Smooth muscle cell (in vitro differentiated cells): ENCODE measurements at regions not wholly inside any gene's neighbourhood (a gene's known extent, or its start where the extent isn't known, plus 50 kb on each side); places are given as distances from the start of the nearest gene placed in this dataset.

Experiments used
- DNase-seq: peaks from one replicate; lab custom pipeline; 2025; ENCODE audit not compliant: unreplicated experiment; lab: John Stamatoyannopoulos, UW
- H2AFZ ChIP-seq: fragments of 200-600 bp; sonication (generic); 2 replicates; pipeline ENCODE4 v1.6.0; 2016; ENCODE audit warnings: antibody characterized with exemption, low read depth, mild to moderate bottlenecking
- H3F3A ChIP-seq: fragments of 200-600 bp; sonication (generic); 2 replicates; pipeline ENCODE4 v1.6.0; 2017; ENCODE audit warnings: antibody characterized with exemption, low read depth
- H3K27ac ChIP-seq: fragments of 200-600 bp; sonication (generic); 2 replicates; pipeline ENCODE4 v1.5.1; 2016; ENCODE audit warnings: low read depth, mild to moderate bottlenecking
- H3K27me3 ChIP-seq: fragments of 200-600 bp; sonication (generic); 2 replicates; pipeline ENCODE4 v1.6.1; 2016; ENCODE audit warnings: low read depth, mild to moderate bottlenecking
- H3K36me3 ChIP-seq: fragments of 200-600 bp; sonication (generic); 2 replicates; pipeline ENCODE4 v1.5.1; 2016; ENCODE audit warnings: low read depth
- H3K4me1 ChIP-seq: fragments of 200-600 bp; sonication (generic); 2 replicates; pipeline ENCODE4 v1.5.1; 2016; ENCODE audit warnings: low read depth
- H3K4me2 ChIP-seq: fragments of 200-600 bp; sonication (generic); 2 replicates; pipeline ENCODE4 v1.6.0; 2016; ENCODE audit warnings: mild to moderate bottlenecking
- H3K4me3 ChIP-seq: fragments of 200-600 bp; sonication (generic); 2 replicates; pipeline ENCODE4 v1.5.1; 2016; ENCODE audit warnings: mild to moderate bottlenecking
- H3K79me2 ChIP-seq: fragments of 200-600 bp; sonication (generic); 2 replicates; pipeline ENCODE4 v1.6.0; 2016; ENCODE audit warnings: low read depth, mild to moderate bottlenecking
- H3K9ac ChIP-seq: fragments of 200-600 bp; sonication (generic); 2 replicates; pipeline ENCODE4 v1.6.0; 2016; ENCODE audit warnings: low read depth
- H3K9me3 ChIP-seq: fragments of 200-600 bp; sonication (generic); replicated peaks from 2 replicates; pipeline ENCODE4 v1.5.1; 2016; ENCODE audit warnings: low read depth
- H4K20me1 ChIP-seq: fragments of 200-600 bp; sonication (generic); 2 replicates; pipeline ENCODE4 v1.6.0; 2016; ENCODE audit warnings: low read depth
- CTCF ChIP-seq: fragments of 200-600 bp; sonication (generic); IDR thresholded peaks from 2 replicates; pipeline ENCODE4 v1.5.1; 2017; ENCODE audit warnings: borderline replicate concordance, mild to moderate bottlenecking, antibody characterized with exemption; ENCODE audit not compliant: insufficient read depth, poor library complexity, severe bottlenecking
- WGBS: methylation state at CpG from one replicate; pipeline ENCODE4 v1.1.7; 2016; ENCODE audit warnings: low lambda C conversion rate; 5-methylcytosine and 5-hydroxymethylcytosine counted together

- 39% methylated on average over 2 of the region's 2 CpGs for WGBS
- no peak overlapping the region for H2AFZ ChIP-seq
- TF ChIP-seq CTCF: no peak
Measured at GRCh38 chr1:60678802-60679201, 403.6 kb upstream of the NFIA start.

GRCh38 chr1:60678391-60678790 is 404.0 kb upstream of the NFIA start:
- Histone ChIP-seq H4K20me1 (no peaks in the 10 kb centered on the region), H3K79me2 (no peaks in the 10 kb centered on the region), H3K4me1 (no peaks in the 10 kb centered on the region), H2AFZ (no peak overlapping the region), H3K4me3 (no peak overlapping the region), H3K36me3 (no peaks in the 10 kb centered on the region), H3F3A (no peaks in the 10 kb centered on the region), H3K9me3 (no peaks in the 10 kb centered on the region), H3K27me3 (no peaks in the 10 kb centered on the region), H3K9ac (no peak overlapping the region), H3K4me2 (no peak overlapping the region), H3K27ac (no peak overlapping the region)
- whole genome bisulfite sequencing: 68% methylated on average over 3 of the region's 3 CpGs
- no peak for TF ChIP-seq CTCF
- no peak for DNase-seq

More at GRCh38 chr1:60678802-60679201, 403.6 kb upstream of the NFIA start:
- Histone ChIP-seq H3K79me2 (no peaks in the 10 kb centered on the region), H3K36me3 (no peaks in the 10 kb centered on the region), H4K20me1 (no peaks in the 10 kb centered on the region), H3K9ac (no peak overlapping the region), H3K27me3 (no peaks in the 10 kb centered on the region), H3K27ac (no peak overlapping the region), H3K4me1 (no peaks in the 10 kb centered on the region), H3F3A (no peaks in the 10 kb centered on the region), H3K9me3 (no peaks in the 10 kb centered on the region), H3K4me2 (no peak overlapping the region), H3K4me3 (no peak overlapping the region)
- no peak for DNase-seq

GRCh38 chr1:60672449-60672848 is 409.9 kb upstream of the NFIA start:
- Histone ChIP-seq H3F3A (no peaks in the 10 kb centered on the region), H3K9ac (no peak overlapping the region), H4K20me1 (no peaks in the 10 kb centered on the region), H3K9me3 (no peaks in the 10 kb centered on the region), H3K36me3 (no peaks in the 10 kb centered on the region), H3K79me2 (no peaks in the 10 kb centered on the region), H3K4me2 (no peak overlapping the region), H2AFZ (no peak overlapping the region), H3K4me1 (no peaks in the 10 kb centered on the region), H3K27me3 (no peaks in the 10 kb centered on the region), H3K27ac (no peak overlapping the region), H3K4me3 (no peak overlapping the region)
- DNase-seq: no peak
- WGBS: 54% methylated on average over 2 of the region's 2 CpGs
- no peak for TF ChIP-seq CTCF

GRCh38 chr1:60670302-60670701 is 412.1 kb upstream of the NFIA start:
- Histone ChIP-seq H3F3A (no peaks in the 10 kb centered on the region), H3K9ac (no peak overlapping the region), H3K27me3 (no peaks in the 10 kb centered on the region), H3K4me3 (no peak overlapping the region), H3K36me3 (no peaks in the 10 kb centered on the region), H3K4me2 (no peak overlapping the region), H3K9me3 (no peaks in the 10 kb centered on the region), H4K20me1 (no peaks in the 10 kb centered on the region), H3K79me2 (no peaks in the 10 kb centered on the region), H3K4me1 (no peaks in the 10 kb centered on the region), H2AFZ (no peak overlapping the region), H3K27ac (no peak overlapping the region)
- no peak for DNase-seq
- no peak for TF ChIP-seq CTCF
- WGBS: 77% methylated on average over 4 of the region's 4 CpGs
